HEK293 (cell line): ENCODE measurements at regions not wholly inside any gene's neighbourhood (a gene's known extent, or its start where the extent isn't known, plus 50 kb on each side); places are given as distances from the start of the nearest gene placed in this dataset.

Experiments
- CTCF ChIA-PET: fragments of 350-600 bp; formaldehyde crosslinking; extraction: SDS; loops from one replicate; lab custom pipeline; 2021; ENCODE audit warnings: antibody characterized with exemption; lab: Yijun Ruan, JAX
- POLR2A ChIA-PET: fragments of 300-600 bp; formaldehyde crosslinking; extraction: SDS; loops from one replicate; lab custom pipeline; 2020; ENCODE audit warnings: antibody characterized with exemption, inconsistent platforms; lab: Yijun Ruan, JAX
- H3K27ac ChIP-seq: fragments of 200-500 bp; sonication (Bioruptor generic); 2 replicates; pipeline ENCODE4 v1.5.1; 2014; ENCODE audit warnings: low read depth, low read length, control low read depth, inconsistent platforms; ENCODE audit errors: extremely low read depth
- H3K36me3 ChIP-seq, 2 experiments: fragments of 200-500 bp in 1 of 2; sonication (Bioruptor generic) in 1 of 2; 1 replicate in 1 of 2; 2 replicates in 1 of 2; pipeline ENCODE4 v1.5.1; 2014 to 2017; ENCODE audit warnings: inconsistent platforms in 2 of 2, low read length in 2 of 2; ENCODE audit not compliant: control insufficient read depth in 2 of 2, insufficient read depth in 1 of 2
- H3K4me1 ChIP-seq: fragments of 200-500 bp; sonication (Bioruptor generic); 2 replicates; pipeline ENCODE4 v1.5.1; 2014; ENCODE audit warnings: mild to moderate bottlenecking, low read length, inconsistent platforms; ENCODE audit not compliant: control insufficient read depth, insufficient read depth
- H3K4me3 ChIP-seq: 2 replicates; pipeline ENCODE4 v1.5.1; 2011; ENCODE audit warnings: low read depth, mild to moderate bottlenecking, control low read depth, low read length, moderate library complexity
- H3K9me3 ChIP-seq: fragments of 200-500 bp; sonication (Bioruptor generic); 2 replicates; pipeline ENCODE4 v1.5.1; 2014; ENCODE audit warnings: low read depth, low read length, inconsistent platforms; ENCODE audit not compliant: control insufficient read depth, insufficient read depth
- PRDM10 ChIP-seq: fragments of 450-650 bp; formaldehyde crosslinking; IDR thresholded peaks from 2 replicates; pipeline ENCODE4 v1.5.1; 2016; ENCODE audit warnings: missing biosample characterization, missing genetic modification characterization
- RBAK ChIP-seq: fragments of 450-650 bp; formaldehyde crosslinking; IDR thresholded peaks from 2 replicates; pipeline ENCODE4 v1.5.1; 2016; ENCODE audit warnings: missing biosample characterization, missing genetic modification characterization
- TRIM28 ChIP-seq: IDR thresholded peaks from 2 replicates; pipeline ENCODE4 v1.6.1; 2011; ENCODE audit warnings: low read length, control low read depth, borderline replicate concordance
- ZBTB7A ChIP-seq: fragments of 450-650 bp; formaldehyde crosslinking; IDR thresholded peaks from 2 replicates; pipeline ENCODE4 v1.5.1; 2016; ENCODE audit warnings: low read depth, missing biosample characterization, missing genetic modification characterization
- ZEB2 ChIP-seq: fragments of 450-650 bp; formaldehyde crosslinking; IDR thresholded peaks from 2 replicates; pipeline ENCODE4 v1.5.1; 2016; ENCODE audit warnings: missing biosample characterization, missing genetic modification characterization
- ZNF184 ChIP-seq: fragments of 450-650 bp; IDR thresholded peaks from 2 replicates; pipeline ENCODE4 v1.5.1; 2018; ENCODE audit warnings: missing biosample characterization, mild to moderate bottlenecking, missing genetic modification characterization
- ZNF211 ChIP-seq: fragments of 450-650 bp; formaldehyde crosslinking; IDR thresholded peaks from 2 replicates; pipeline ENCODE4 v1.5.1; 2016; ENCODE audit warnings: low read depth, missing biosample characterization, missing genetic modification characterization
- ZNF366 ChIP-seq: fragments of 450-650 bp; formaldehyde crosslinking; conservative IDR thresholded peaks from 2 replicates; pipeline ENCODE4 v1.5.1; 2016; ENCODE audit warnings: missing biosample characterization, missing genetic modification characterization
- ZNF548 ChIP-seq: fragments of 450-650 bp; formaldehyde crosslinking; IDR thresholded peaks from 2 replicates; pipeline ENCODE4 v1.5.1; 2016; ENCODE audit warnings: missing biosample characterization, missing genetic modification characterization
- ZNF555 ChIP-seq: fragments of 450-650 bp; formaldehyde crosslinking; conservative IDR thresholded peaks from 2 replicates; pipeline ENCODE4 v1.5.1; 2017; ENCODE audit warnings: missing biosample characterization, mild to moderate bottlenecking, missing genetic modification characterization, inconsistent platforms
- ZNF621 ChIP-seq: fragments of 450-650 bp; formaldehyde crosslinking; IDR thresholded peaks from 2 replicates; pipeline ENCODE4 v1.5.1; 2017; ENCODE audit warnings: missing biosample characterization, missing genetic modification characterization
- ZNF707 ChIP-seq: fragments of 450-650 bp; formaldehyde crosslinking; IDR thresholded peaks from 2 replicates; pipeline ENCODE4 v1.5.1; 2016; ENCODE audit warnings: missing biosample characterization, missing genetic modification characterization
- ZNF837 ChIP-seq: fragments of 450-650 bp; formaldehyde crosslinking; IDR thresholded peaks from 2 replicates; pipeline ENCODE4 v1.5.1; 2016; ENCODE audit warnings: missing biosample characterization, missing genetic modification characterization
- ZSCAN18 ChIP-seq: fragments of 450-650 bp; formaldehyde crosslinking; IDR thresholded peaks from 2 replicates; pipeline ENCODE4 v1.5.1; 2016; ENCODE audit warnings: missing biosample characterization, missing genetic modification characterization
- ZSCAN23 ChIP-seq: fragments of 450-650 bp; formaldehyde crosslinking; IDR thresholded peaks from 2 replicates; pipeline ENCODE4 v1.5.1; 2016; ENCODE audit warnings: missing biosample characterization, missing genetic modification characterization
- ZSCAN4 ChIP-seq: fragments of 450-650 bp; formaldehyde crosslinking; IDR thresholded peaks from 2 replicates; pipeline ENCODE4 v1.5.1; 2017; ENCODE audit warnings: missing biosample characterization, missing genetic modification characterization
- TF ChIP-seq, protein P1 (sequence below): fragments of 450-650 bp; formaldehyde crosslinking; optimal IDR thresholded peaks from 2 replicates; pipeline ENCODE3; 2016; ENCODE audit warnings: missing biosample characterization, mild to moderate bottlenecking, missing genetic modification characterization
- TF ChIP-seq, protein P2 (sequence below): fragments of 450-650 bp; formaldehyde crosslinking; IDR thresholded peaks from 2 replicates; pipeline ENCODE4 v1.5.1; 2016; ENCODE audit warnings: missing biosample characterization, missing genetic modification characterization
- TF ChIP-seq, protein P3 (sequence below): fragments of 450-650 bp; formaldehyde crosslinking; IDR thresholded peaks from 2 replicates; pipeline ENCODE4 v1.5.1; 2016; ENCODE audit warnings: missing biosample characterization, missing genetic modification characterization

GRCh38 chr10:83153714-83154113, 985.6 kb upstream of the GHITM start:
- POLR2A ChIA-PET, result no interaction called here
- no peak for TF ChIP-seq ZNF211 (tag by site-specific recombination)
- TF ChIP-seq ZNF548, result no peak
- no peaks in the 10 kb centered on the region for H3K9me3 ChIP-seq
- CTCF ChIA-PET, result no interaction called here
- no peaks in the 10 kb centered on the region for H3K36me3 ChIP-seq
- H3K4me1 ChIP-seq, result no peaks in the 10 kb centered on the region
- no peak overlapping the region for H3K27ac ChIP-seq
- H3K4me3 ChIP-seq, result no peak overlapping the region

GRCh38 chr10:83164156-83164555, 975.2 kb upstream of the GHITM start:
- Histone ChIP-seq H3K36me3 (no peaks in the 10 kb centered on the region), H3K4me1 (no peaks in the 10 kb centered on the region), H3K27ac (no peak overlapping the region), H3K4me3 (no peak overlapping the region), H3K9me3 (no peaks in the 10 kb centered on the region)
- ChIA-PET POLR2A (no interaction called here), CTCF (no interaction called here)
- no peak for TF ChIP-seq ZBTB7A (tag by site-specific recombination)
- TF ChIP-seq ZNF621 (tag by site-specific recombination), result no peak
- TF ChIP-seq, protein P1, sequence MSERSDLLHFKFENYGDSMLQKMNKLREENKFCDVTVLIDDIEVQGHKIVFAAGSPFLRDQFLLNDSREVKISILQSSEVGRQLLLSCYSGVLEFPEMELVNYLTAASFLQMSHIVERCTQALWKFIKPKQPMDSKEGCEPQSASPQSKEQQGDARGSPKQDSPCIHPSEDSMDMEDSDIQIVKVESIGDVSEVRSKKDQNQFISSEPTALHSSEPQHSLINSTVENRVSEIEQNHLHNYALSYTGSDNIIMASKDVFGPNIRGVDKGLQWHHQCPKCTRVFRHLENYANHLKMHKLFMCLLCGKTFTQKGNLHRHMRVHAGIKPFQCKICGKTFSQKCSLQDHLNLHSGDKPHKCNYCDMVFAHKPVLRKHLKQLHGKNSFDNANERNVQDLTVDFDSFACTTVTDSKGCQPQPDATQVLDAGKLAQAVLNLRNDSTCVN, result no peak
- TF ChIP-seq ZSCAN18 (tag by site-specific recombination), result no peak
- TF ChIP-seq ZNF184 (tag by site-specific recombination), result no peak
- TF ChIP-seq ZSCAN23 (tag by site-specific recombination), result no peak
- TF ChIP-seq, protein P2, sequence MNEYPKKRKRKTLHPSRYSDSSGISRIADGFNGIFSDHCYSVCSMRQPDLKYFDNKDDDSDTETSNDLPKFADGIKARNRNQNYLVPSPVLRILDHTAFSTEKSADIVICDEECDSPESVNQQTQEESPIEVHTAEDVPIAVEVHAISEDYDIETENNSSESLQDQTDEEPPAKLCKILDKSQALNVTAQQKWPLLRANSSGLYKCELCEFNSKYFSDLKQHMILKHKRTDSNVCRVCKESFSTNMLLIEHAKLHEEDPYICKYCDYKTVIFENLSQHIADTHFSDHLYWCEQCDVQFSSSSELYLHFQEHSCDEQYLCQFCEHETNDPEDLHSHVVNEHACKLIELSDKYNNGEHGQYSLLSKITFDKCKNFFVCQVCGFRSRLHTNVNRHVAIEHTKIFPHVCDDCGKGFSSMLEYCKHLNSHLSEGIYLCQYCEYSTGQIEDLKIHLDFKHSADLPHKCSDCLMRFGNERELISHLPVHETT (tag by site-specific recombination), result no peak
- no peak for TF ChIP-seq ZNF707 (tag by site-specific recombination)
- TF ChIP-seq RBAK (tag by site-specific recombination), result no peak
- no peak for TF ChIP-seq ZNF837 (tag by site-specific recombination)
- no peak for TF ChIP-seq TRIM28
- TF ChIP-seq, protein P3, sequence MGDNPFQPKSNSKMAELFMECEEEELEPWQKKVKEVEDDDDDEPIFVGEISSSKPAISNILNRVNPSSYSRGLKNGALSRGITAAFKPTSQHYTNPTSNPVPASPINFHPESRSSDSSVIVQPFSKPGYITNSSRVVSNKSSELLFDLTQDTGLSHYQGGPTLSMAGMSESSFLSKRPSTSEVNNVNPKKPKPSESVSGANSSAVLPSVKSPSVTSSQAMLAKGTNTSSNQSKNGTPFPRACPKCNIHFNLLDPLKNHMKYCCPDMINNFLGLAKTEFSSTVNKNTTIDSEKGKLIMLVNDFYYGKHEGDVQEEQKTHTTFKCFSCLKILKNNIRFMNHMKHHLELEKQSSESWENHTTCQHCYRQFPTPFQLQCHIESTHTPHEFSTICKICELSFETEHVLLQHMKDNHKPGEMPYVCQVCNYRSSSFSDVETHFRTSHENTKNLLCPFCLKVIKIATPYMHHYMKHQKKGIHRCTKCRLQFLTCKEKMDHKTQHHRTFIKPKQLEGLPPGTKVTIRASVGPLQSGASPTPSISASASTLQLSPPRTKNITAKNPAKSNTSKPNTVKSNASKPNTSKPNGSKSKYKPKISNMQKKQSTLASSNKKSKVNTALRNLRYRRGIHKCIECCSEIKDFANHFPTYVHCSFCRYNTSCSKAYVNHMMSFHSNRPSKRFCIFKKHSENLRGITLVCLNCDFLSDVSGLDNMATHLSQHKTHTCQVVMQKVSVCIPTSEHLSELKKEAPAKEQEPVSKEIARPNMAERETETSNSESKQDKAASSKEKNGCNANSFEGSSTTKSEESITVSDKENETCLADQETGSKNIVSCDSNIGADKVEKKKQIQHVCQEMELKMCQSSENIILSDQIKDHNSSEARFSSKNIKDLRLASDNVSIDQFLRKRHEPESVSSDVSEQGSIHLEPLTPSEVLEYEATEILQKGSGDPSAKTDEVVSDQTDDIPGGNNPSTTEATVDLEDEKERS, result no peak
- TF ChIP-seq ZSCAN4 (tag by site-specific recombination), result no peak
- no peak for TF ChIP-seq PRDM10 (tag by site-specific recombination)
- no peak for TF ChIP-seq ZNF366 (tag by site-specific recombination)
- TF ChIP-seq ZEB2 (tag by site-specific recombination), result no peak
- TF ChIP-seq ZNF555 (tag by site-specific recombination), result no peak
